Neural progenitor cell (in vitro differentiated cells): ENCODE measurements at regions not wholly inside any gene's neighbourhood (a gene's known extent, or its start where the extent isn't known, plus 50 kb on each side); places are given as distances from the start of the nearest gene placed in this dataset.

Experiments
- DNase-seq: peaks from one replicate; pipeline ENCODE4 v3.0.0-alpha.2; 2016; ENCODE audit warnings: low spot score
- H2AFZ ChIP-seq: fragments of 200-600 bp; sonication (generic); replicated peaks from 2 replicates; pipeline ENCODE4 v1.6.1; 2016; ENCODE audit warnings: antibody characterized with exemption
- H3F3A ChIP-seq: fragments of 200-600 bp; sonication (generic); 2 replicates; pipeline ENCODE4 v1.6.1; 2016; ENCODE audit warnings: antibody characterized with exemption, low read depth
- H3K27ac ChIP-seq: fragments of 200-600 bp; sonication (generic); 2 replicates; pipeline ENCODE4 v1.5.1; 2016; ENCODE audit warnings: mild to moderate bottlenecking
- H3K27me3 ChIP-seq: fragments of 200-600 bp; sonication (generic); 2 replicates; pipeline ENCODE4 v1.6.1; 2016; ENCODE audit warnings: mild to moderate bottlenecking, moderate library complexity
- H3K36me3 ChIP-seq: fragments of 200-600 bp; sonication (generic); 2 replicates; pipeline ENCODE4 v1.5.1; 2016
- H3K4me1 ChIP-seq: fragments of 200-600 bp; sonication (generic); 2 replicates; pipeline ENCODE4 v1.6.1; 2016; ENCODE audit warnings: mixed run types
- H3K4me2 ChIP-seq: fragments of 200-600 bp; sonication (generic); 2 replicates; pipeline ENCODE4 v1.6.1; 2016
- H3K4me3 ChIP-seq: fragments of 200-600 bp; sonication (generic); 2 replicates; pipeline ENCODE4 v1.5.1; 2016
- H3K79me2 ChIP-seq: fragments of 200-600 bp; sonication (generic); 2 replicates; pipeline ENCODE4 v1.6.1; 2016; ENCODE audit warnings: low read depth
- H3K9ac ChIP-seq: fragments of 200-600 bp; sonication (generic); 2 replicates; pipeline ENCODE4 v1.6.1; 2016
- H3K9me3 ChIP-seq: fragments of 200-600 bp; sonication (generic); 2 replicates; pipeline ENCODE4 v1.5.1; 2016; ENCODE audit warnings: low read depth
- H4K20me1 ChIP-seq: fragments of 200-600 bp; sonication (generic); 2 replicates; pipeline ENCODE4 v1.6.1; 2016; ENCODE audit warnings: low read depth
- H3K27ac Mint-ChIP-seq: 3 replicates; pipeline ENCODE4 v1.8.0; 2021; ENCODE audit warnings: mixed read lengths
- H3K27me3 Mint-ChIP-seq: 2 replicates; pipeline ENCODE4 v1.8.0; 2022; ENCODE audit warnings: low read depth, mild to moderate bottlenecking, inconsistent platforms, moderate library complexity, mixed read lengths; ENCODE audit not compliant: insufficient read depth
- H3K36me3 Mint-ChIP-seq: 3 replicates; pipeline ENCODE4 v1.8.0; 2021; ENCODE audit warnings: mixed read lengths
- H3K4me1 Mint-ChIP-seq: 3 replicates; pipeline ENCODE4 v1.8.0; 2021; ENCODE audit warnings: mixed read lengths
- H3K4me3 Mint-ChIP-seq: 3 replicates; pipeline ENCODE4 v1.8.0; 2021; ENCODE audit warnings: mild to moderate bottlenecking, moderate library complexity, mixed read lengths
- H3K9me3 Mint-ChIP-seq: 3 replicates; pipeline ENCODE4 v1.8.0; 2020; ENCODE audit warnings: mixed read lengths
- EZH2 ChIP-seq: fragments of 200-600 bp; sonication (generic); IDR thresholded peaks from 2 replicates; pipeline ENCODE4 v1.6.1; 2017; ENCODE audit warnings: antibody characterized with exemption, mild to moderate bottlenecking, moderate library complexity
- EZH2phosphoT487 ChIP-seq: fragments of 200-600 bp; sonication (generic); IDR thresholded peaks from 2 replicates; pipeline ENCODE4 v1.6.1; 2017; ENCODE audit warnings: antibody characterized with exemption
- TF ChIP-seq, protein P1 (sequence below): fragments of 200-600 bp; sonication (generic); IDR thresholded peaks from 2 replicates; pipeline ENCODE4 v1.5.1; 2017; ENCODE audit warnings: antibody characterized with exemption, mild to moderate bottlenecking

DNA sequence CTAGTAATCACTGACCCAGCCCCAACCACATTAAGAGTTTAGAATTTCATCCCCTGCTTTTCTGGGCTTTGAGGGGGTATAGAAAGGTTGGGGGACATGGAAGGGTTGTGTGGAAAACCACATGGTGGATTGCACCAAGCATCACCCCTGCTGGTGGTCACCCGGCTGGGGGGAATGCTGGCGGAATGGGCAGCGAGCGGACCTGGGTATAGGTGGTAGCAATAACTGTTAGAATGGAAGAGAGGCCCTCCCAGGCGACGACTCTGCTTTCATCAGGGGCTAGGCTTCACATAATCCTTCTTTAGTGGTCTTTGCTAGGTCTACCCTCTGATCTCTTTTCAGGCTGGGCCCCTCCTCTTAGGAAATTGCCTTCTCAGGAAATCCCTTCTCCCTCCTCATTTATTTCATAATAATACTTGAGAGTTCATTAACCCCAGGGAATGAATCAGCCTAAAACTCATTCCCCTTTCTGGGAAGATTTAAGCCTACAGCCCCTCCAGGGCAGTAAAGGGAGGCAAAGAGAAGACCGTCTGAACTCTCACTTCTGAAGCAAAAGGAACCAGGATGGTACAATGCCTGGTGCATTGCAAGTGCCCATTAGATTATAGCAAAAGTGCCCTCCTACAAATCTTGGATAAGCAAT, 90.7 kb upstream of the LEP start:
- Histone ChIP-seq H4K20me1 (peaks cover 13% of the 10 kb centered on the region), H3K27ac (no peak overlapping the region), H3K4me3 (no peak overlapping the region), H2AFZ (no peak overlapping the region), H3K9ac (no peak overlapping the region), H3K36me3 (no peaks in the 10 kb centered on the region), H3K4me2 (no peak overlapping the region), H3F3A (peaks cover 14% of the 10 kb centered on the region), H3K4me1 (peaks cover 13% of the 10 kb centered on the region), H3K27me3 (peaks cover 64% of the 10 kb centered on the region), H3K9me3 (no peaks in the 10 kb centered on the region), H3K79me2 (no peaks in the 10 kb centered on the region)
- Mint-ChIP-seq H3K4me3 (no peak overlapping the region), H3K36me3 (no peaks in the 10 kb centered on the region), H3K9me3 (no peaks in the 10 kb centered on the region), H3K4me1 (peaks cover 24% of the 10 kb centered on the region), H3K27me3 (peaks cover 12% of the 10 kb centered on the region), H3K27ac (no peak overlapping the region)
- no peak for DNase-seq
- TF ChIP-seq, protein P1, sequence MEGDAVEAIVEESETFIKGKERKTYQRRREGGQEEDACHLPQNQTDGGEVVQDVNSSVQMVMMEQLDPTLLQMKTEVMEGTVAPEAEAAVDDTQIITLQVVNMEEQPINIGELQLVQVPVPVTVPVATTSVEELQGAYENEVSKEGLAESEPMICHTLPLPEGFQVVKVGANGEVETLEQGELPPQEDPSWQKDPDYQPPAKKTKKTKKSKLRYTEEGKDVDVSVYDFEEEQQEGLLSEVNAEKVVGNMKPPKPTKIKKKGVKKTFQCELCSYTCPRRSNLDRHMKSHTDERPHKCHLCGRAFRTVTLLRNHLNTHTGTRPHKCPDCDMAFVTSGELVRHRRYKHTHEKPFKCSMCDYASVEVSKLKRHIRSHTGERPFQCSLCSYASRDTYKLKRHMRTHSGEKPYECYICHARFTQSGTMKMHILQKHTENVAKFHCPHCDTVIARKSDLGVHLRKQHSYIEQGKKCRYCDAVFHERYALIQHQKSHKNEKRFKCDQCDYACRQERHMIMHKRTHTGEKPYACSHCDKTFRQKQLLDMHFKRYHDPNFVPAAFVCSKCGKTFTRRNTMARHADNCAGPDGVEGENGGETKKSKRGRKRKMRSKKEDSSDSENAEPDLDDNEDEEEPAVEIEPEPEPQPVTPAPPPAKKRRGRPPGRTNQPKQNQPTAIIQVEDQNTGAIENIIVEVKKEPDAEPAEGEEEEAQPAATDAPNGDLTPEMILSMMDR = no peak
- TF ChIP-seq EZH2 (no peak), EZH2phosphoT487 (no peak)

DNA sequence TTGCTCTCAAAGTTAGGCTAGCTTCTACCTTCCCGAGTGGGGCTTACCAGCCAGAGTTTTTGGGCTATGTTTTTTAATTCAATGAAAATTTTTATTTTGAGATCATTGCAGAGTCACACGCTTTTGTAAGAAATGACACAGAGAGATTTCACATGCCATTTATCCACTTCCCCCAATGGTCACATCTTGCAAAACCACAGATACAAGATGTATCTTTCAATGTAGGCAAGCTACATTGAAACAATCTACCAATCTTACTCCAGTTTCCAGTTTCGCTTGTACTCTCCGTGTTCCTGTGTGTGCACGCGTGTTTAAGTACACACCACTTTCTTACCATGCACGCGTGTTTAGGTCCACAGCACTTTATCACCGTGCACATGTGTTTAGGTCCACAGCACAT, 89.4 kb upstream of the LEP start:
- peaks cover 70% of the 10 kb centered on the region for H3K27me3 ChIP-seq
- H3K36me3 ChIP-seq = no peaks in the 10 kb centered on the region
- H3K79me2 ChIP-seq = no peaks in the 10 kb centered on the region
- H3K9ac ChIP-seq = no peak overlapping the region
- H3K9me3 Mint-ChIP-seq = no peaks in the 10 kb centered on the region
- TF ChIP-seq EZH2phosphoT487 (no peak), EZH2 (no peak)
- TF ChIP-seq, protein P1 = no peak
- H3K4me3 ChIP-seq = no peak overlapping the region
- peaks cover 29% of the 10 kb centered on the region for H3K4me1 Mint-ChIP-seq
- H3K27ac ChIP-seq = no peak overlapping the region
- no peak overlapping the region for H3K4me3 Mint-ChIP-seq
- no peak overlapping the region for H2AFZ ChIP-seq
- H4K20me1 ChIP-seq = peaks cover 13% of the 10 kb centered on the region
- H3F3A ChIP-seq = peaks cover 16% of the 10 kb centered on the region
- peaks cover 12% of the 10 kb centered on the region for H3K27me3 Mint-ChIP-seq
- no peak for DNase-seq
- no peaks in the 10 kb centered on the region for H3K9me3 ChIP-seq
- H3K36me3 Mint-ChIP-seq = no peaks in the 10 kb centered on the region
- H3K4me2 ChIP-seq = no peak overlapping the region
- peaks cover 14% of the 10 kb centered on the region for H3K4me1 ChIP-seq
- no peak overlapping the region for H3K27ac Mint-ChIP-seq

DNA sequence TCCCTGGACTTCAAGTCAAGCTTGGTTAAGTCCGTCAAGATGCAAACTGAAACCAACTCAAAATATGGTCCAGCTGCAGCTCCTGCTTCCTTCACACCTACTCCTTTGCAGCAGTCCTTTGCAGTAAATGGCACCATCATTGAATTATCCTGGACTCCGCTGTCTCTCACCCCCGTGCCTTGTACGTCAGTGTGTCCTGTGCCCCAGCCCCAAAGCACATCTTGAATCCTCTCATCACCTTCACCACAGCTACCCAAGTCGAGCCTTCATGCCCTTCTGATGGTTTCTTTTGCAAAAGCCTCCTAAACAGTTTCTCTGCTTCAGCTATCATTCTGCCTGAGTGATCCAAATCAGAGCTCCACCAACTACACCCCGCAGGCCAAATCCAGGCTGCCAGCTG, 88.4 kb upstream of the LEP start:
- H3K27me3 ChIP-seq = peaks cover 81% of the 10 kb centered on the region
- H3K27ac Mint-ChIP-seq = no peak overlapping the region
- H4K20me1 ChIP-seq = peaks cover 13% of the 10 kb centered on the region
- no peak overlapping the region for H3K4me3 ChIP-seq
- peaks cover 20% of the 10 kb centered on the region for H3K27me3 Mint-ChIP-seq
- H3K79me2 ChIP-seq = no peaks in the 10 kb centered on the region
- no peaks in the 10 kb centered on the region for H3K36me3 Mint-ChIP-seq
- no peak overlapping the region for H3K4me2 ChIP-seq
- H3K4me3 Mint-ChIP-seq = peak overlapping the region; percentile 37
- H3K4me1 Mint-ChIP-seq = peaks cover 29% of the 10 kb centered on the region
- H2AFZ ChIP-seq = no peak overlapping the region
- peaks cover 16% of the 10 kb centered on the region for H3F3A ChIP-seq
- H3K27ac ChIP-seq = no peak overlapping the region
- no peak for DNase-seq
- TF ChIP-seq EZH2 (no peak), EZH2phosphoT487 (no peak)
- TF ChIP-seq, protein P1 = no peak
- H3K36me3 ChIP-seq = no peaks in the 10 kb centered on the region
- no peak overlapping the region for H3K9ac ChIP-seq
- H3K9me3 Mint-ChIP-seq = no peaks in the 10 kb centered on the region
- H3K4me1 ChIP-seq = peaks cover 14% of the 10 kb centered on the region
- H3K9me3 ChIP-seq = no peaks in the 10 kb centered on the region
